ENCODE measurements at regions not wholly inside any gene's neighbourhood (a gene's known extent, or its start where the extent isn't known, plus 50 kb on each side); places are given as distances from the start of the nearest gene placed in this dataset.

- TF ChIP-seq POLR2A (IDR thresholded peaks at IDR 0.05) (no peak), CTCF (IDR thresholded peaks at IDR 0.05) (no peak)
- Histone ChIP-seq H3K4me1 (peaks cover 0 to 3% of the 10 kb centered on the region in 2 donors), H3K9me3 (no peaks in the 10 kb centered on the region), H3K27ac (no peak overlapping the region), H3K36me3 (no peaks in the 10 kb centered on the region), H3K27me3 (no peaks in the 10 kb centered on the region), H3K4me3 (replicated peaks in 1 of 3) (no peak overlapping the region)
- 71 to 80% methylated on average over 8 of the region's 8 CpGs for WGBS, 2 donors
- DNase-seq: no peak
- intact Hi-C loops (cut with DNase I): no loop called here
Measured at GRCh38 chr2:71933467-71934319, 214.0 kb downstream of the CYP26B1 start.

- Histone ChIP-seq H3K4me3 (replicated peaks in 1 of 3) (no peak overlapping the region), H3K27ac (no peak overlapping the region), H3K4me1 (peaks cover 0 to 3% of the 10 kb centered on the region in 2 donors), H3K9me3 (no peaks in the 10 kb centered on the region), H3K27me3 (no peaks in the 10 kb centered on the region), H3K36me3 (no peaks in the 10 kb centered on the region)
- intact Hi-C loops (cut with DNase I): no loop called here
- TF ChIP-seq CTCF (IDR thresholded peaks at IDR 0.05) (no peak), POLR2A (IDR thresholded peaks at IDR 0.05) (no peak)
- no peak for DNase-seq
- 89 to 93% methylated on average over 11 to 12 of the region's 13 CpGs for WGBS, 2 donors
Measured at GRCh38 chr2:71932780-71933466, 214.7 kb downstream of the CYP26B1 start.

- TF ChIP-seq CTCF (IDR thresholded peaks at IDR 0.05) (no peak), POLR2A (IDR thresholded peaks at IDR 0.05) (no peak)
- H3K9me3 ChIP-seq: no peaks in the 10 kb centered on the region
- 88 to 91% methylated on average over 10 to 13 of the region's 13 CpGs for WGBS, 2 donors
- no peaks in the 10 kb centered on the region for H3K27me3 ChIP-seq
- no peak for DNase-seq
- intact Hi-C loops (cut with DNase I): no loop called here
- no peaks in the 10 kb centered on the region for H3K36me3 ChIP-seq
- H3K4me3 ChIP-seq (replicated peaks in 1 of 3): no peak overlapping the region
- H3K27ac ChIP-seq: no peak overlapping the region
- H3K4me1 ChIP-seq: peaks cover 0 to 3% of the 10 kb centered on the region in 2 donors
Measured at GRCh38 chr2:71932037-71932779, 215.5 kb downstream of the CYP26B1 start.

GRCh38 chr2:71930049-71930681 is 217.5 kb downstream of the CYP26B1 start:
- Histone ChIP-seq H3K4me3 (replicated peaks in 1 of 3) (no peak overlapping the region), H3K9me3 (no peaks in the 10 kb centered on the region), H3K36me3 (no peaks in the 10 kb centered on the region), H3K27ac (no peak overlapping the region), H3K4me1 (peaks cover 0 to 3% of the 10 kb centered on the region in 2 donors), H3K27me3 (no peaks in the 10 kb centered on the region)
- WGBS, 2 donors: 74 to 79% methylated on average over 10 to 12 of the region's 12 CpGs
- intact Hi-C loops (cut with DNase I): no loop called here
- DNase-seq: no peak
- TF ChIP-seq CTCF (IDR thresholded peaks at IDR 0.05) (no peak), POLR2A (IDR thresholded peaks at IDR 0.05) (no peak)
